GM21786 (cell line): ENCODE measurements at regions not wholly inside any gene's neighbourhood (a gene's known extent, or its start where the extent isn't known, plus 50 kb on each side); places are given as distances from the start of the nearest gene placed in this dataset.
"Not testable (repeated sequence)": the region's sequence is repeated elsewhere in the genome, so short reads cannot be mapped to it uniquely, and the experiment has no call there.

Source experiments
- ATAC-seq: cut with Tn5 transposase; IDR thresholded peaks from one replicate; pipeline ENCODE4 v1.9.1; 2021; ENCODE audit not compliant: unreplicated experiment

DNA sequence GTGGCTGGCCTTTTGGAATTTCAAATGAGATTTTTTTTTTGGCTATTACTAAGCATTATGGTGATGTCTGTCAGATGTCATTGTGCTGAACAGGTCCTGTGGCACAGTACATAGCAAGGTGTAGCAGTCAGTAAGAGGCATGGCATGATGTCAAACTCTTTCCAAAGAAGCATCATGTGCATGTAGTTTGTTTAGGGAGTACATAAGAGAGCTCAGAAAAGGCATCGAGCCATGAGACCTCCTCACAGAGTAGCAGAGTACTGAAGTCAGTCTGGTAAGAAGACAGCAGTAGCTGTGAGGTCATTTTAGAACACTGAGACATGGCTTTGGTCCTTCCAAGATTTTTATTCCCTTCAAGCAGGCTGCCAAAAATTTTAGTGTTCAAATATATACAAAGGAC lies 134.9 kb upstream of the SPRED1 start:
- no peak for ATAC-seq

DNA sequence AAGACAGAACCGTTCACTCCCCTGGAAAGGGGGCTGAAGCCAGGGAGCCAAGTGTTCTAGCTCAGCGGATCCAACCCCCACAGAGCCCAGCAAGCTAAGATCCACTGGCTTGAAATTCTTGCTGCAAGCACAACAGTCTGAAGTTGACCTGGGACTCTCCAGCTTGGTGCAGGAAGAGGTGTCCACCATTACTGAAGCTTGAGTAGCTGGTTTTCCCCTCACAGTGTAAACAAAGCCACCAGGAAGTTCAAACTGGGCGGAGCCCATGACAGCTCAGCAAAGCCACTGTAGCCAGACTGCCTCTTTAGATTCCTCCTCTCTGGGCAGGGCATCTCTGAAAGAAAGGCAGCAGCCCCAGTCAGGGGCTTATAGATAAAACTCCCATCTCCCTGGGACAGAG lies 132.8 kb upstream of the SPRED1 start:
- not testable (repeated sequence) for ATAC-seq

DNA sequence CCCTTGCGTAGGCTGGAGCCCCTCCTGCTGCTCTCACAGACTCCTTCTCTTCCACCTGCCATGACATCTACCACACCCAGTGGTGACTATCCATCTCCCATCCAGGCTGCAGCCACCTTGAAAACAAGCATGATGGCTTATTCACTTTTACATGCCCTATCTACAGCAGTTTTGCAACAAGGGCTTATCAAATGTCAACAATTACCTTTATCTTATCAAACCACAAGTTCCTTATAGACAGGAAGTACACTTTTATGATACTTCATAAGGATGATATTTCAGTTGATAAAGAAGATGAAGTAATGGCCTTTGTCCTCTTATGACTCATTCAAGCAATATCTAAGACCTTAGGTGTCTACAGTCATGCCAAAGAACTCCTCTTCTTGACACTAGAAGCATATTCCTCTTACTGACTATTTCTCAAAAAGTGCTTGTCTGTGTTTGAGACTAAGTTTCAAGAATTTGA lies 125.3 kb upstream of the SPRED1 start:
- ATAC-seq, result no peak

DNA sequence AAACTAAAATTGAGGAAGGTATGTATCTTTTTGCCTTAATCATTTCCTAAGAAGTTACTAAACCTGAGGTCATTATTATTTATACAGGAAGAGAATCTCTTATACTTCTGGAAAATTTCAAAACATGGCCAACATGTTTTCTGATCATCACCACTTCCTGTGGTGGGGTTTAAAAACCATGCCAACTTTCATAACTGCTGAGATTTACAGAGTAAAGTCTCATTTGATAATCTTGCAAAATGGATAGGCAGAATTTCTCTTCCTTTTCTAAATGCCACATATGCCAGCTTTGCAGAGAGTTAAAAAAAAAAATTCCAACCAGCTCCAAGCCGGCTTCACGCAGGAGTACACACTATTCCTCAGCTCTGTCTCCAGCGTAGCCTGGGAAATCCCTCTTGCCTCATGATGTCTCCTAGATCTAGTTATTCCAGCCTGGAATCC lies 124.3 kb upstream of the SPRED1 start:
- no peak for ATAC-seq

DNA sequence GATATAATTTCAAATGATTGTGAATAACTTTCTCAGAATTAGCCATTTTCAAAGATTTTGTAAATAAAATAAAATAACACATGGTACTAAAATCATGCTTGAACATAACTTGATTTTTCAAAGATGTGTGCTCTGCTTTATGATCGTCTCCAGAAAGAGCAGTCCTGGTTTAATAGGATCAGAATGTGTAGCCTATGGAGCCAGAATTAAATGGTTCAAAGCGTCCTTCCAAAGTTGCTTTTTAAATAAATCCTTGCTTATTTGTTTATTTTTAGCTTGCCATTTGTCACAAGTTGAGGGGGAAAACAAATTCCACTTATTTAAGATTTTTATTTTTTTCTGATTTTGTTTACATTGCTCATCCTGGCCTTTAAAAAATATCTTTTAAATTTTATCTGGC lies 123.7 kb upstream of the SPRED1 start:
- ATAC-seq, result no peak

DNA sequence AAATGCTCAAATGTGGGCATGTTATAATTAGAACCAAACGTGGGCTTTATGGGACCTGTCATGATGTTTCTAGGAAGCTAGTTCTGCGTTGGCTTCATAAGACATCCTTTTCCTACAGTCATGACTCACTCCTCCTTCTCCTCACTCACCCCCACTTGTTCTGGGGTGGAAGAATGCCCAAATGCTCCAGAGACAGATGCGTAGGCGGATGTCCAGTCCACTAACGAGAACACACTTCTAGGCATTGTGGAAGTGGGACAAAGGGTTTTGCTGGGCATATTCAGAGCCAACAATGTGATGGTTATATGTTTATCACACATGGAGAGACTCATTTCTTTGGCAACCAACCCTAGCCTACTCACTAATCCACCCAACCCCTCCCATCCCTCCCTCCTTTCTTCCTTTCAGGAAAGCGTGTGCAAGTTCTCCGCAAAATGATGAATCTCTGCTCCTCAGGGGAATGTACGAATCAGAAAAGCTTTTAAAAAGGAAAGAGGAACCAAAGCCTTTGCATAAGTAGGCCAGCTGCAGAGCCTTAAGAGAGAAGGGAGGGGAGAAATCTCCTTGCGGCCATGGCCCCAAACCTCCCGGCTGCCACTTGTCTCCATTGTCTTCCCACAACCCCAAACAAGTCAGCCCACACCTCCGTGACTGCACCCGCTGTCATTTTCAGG lies 123.0 kb upstream of the SPRED1 start:
- peak; percentile 61 for ATAC-seq

DNA sequence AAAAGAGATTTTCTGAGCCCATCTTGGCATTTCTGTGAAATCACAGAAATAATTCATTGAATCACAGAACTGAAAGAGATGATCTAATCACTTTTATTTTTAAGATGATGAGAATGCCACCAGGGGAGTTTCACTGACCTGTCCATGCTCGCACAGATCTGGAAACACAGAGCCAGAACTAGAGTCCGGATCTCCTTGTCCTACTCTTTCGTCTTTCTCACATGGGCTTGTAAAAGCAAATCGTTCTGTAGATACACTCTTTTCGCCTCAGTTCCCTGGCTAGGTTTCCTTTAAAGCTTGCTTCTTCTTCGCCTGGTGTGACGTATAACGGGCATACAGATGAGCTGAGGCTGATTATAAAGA lies 122.5 kb upstream of the SPRED1 start:
- peak; percentile 34 for ATAC-seq

DNA sequence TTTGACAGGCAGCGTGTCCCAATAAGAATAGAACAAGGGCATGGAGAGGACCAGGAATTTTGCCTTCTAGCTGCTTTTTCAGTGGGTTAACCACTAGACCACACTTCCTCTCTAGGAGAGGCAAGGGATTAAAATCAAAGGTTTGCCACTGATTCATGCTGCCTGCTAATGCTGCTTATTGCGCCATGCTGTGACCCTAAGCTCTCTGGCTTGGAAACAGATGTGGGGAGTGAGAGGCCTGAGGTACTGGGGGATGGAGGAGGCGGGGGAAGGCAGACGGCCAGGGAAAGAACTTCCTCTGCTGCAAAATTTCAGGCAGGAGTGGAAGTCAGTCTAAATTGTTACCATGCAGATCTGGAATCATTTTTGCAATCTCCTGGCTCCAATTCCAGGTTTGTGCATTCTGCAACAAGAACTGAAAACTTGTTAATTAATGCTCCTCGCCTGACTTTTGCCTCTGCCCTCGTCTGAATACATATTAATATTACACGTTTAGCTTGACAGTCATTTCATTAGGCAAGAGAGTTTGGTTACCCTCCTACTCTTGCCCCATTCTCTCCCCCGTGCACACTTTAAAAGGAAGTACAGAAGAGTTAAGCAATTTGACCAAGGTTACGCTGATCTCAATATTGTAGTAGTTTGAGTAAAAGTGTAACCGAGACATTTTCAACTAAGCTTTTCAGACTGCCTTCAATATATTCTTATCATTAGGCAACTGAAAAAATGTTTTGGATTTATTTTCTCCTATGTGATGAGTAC lies 121.7 kb upstream of the SPRED1 start:
- ATAC-seq, result peak; percentile 58

DNA sequence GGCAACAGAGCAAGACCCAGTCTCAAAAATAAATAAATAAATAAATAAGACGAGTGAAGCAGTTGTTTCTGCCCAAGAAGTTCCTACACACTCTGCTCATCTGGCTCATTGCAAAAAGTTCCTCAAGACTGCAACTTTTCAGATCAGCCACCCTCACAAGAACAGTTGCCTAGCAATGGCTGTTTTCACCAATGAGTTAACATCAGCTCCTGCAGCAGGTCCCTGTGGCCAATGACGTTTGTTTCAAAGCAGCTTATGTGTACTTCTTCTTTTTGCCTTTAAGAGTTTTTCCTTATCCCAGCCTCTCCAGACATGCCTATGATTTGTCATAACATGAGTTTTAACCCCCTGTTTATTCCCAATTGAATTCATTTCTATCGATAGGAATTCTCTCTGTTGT lies 118.4 kb upstream of the SPRED1 start:
- ATAC-seq, result no peak

DNA sequence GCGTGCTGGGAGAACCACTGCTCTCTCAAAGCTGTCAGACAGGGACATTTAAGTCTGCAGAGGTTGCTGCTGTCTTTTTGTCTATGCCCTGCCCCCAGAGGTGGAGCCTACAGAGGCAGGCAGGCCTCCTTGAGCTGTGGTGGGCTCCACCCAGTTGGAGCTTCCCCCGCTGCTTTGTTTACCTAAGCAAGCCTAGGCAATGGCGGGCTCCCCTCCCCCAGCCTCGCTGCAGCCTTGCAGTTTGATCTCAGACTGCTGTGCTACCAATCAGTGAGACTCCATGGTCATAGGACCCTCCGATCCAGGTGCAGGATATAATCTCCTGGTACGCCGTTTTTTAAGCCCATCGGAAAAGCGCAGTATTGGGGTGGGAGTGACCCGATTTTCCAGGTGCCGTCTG lies 110.4 kb upstream of the SPRED1 start:
- not testable (repeated sequence) for ATAC-seq

DNA sequence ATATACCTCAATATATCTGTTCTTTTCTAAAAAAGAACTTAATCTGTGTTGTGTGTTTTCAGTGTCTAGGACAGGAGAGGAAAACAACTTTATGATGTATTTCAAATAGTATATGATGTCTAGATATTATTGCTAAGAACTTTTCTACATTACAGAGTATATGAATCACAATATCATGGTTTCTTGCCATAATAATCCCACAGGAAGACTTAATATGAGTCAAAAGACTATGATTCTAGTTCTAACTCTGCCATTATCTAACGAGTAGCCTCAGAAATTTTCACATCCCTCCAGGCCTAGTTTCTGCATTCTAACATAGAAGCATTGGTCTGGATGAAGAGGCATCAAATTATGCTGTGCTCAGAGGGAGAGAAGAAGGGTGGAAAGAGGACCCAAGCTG lies 107.7 kb upstream of the SPRED1 start:
- no peak for ATAC-seq

DNA sequence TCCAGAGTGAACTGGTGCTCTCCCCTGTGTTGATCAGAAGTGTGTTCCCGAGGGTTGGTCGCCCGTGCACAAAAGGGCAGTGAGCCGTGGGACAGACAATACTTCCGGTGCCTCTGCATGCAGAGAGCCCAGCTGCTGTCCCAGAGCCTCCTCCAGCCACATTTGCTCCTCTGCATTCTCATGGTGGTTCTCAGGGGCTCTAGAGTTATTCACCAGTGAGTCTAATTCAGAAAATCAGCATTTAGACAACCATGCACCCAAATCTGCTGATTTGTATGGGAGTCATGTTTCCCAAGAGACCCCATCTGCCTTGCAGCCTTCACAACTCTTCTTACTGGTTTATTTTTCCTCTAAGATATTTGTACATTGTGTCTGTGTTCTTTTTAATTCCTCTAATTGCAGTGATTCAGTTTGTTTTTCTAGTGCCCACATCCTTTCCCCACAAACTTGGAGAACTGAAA lies 107.0 kb upstream of the SPRED1 start:
- no peak for ATAC-seq

DNA sequence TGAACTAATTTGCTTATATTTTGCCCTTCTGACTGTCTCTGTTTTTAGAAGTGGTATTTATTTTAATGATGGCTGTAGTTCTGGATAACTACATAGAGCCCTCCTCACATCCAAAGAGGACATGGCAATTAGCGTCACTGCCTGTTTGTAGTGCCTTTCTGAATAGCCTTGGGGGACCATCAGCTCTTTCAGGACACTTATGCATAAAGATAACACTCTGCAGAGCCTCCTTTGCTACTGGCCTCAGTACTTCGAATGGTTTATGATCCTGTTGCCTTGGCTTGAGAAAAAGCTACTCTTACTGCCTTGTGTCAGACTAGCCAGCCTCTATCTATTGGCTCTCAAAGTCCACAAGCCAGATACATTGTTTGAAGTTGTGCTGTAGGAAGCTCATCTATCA lies 105.4 kb upstream of the SPRED1 start:
- ATAC-seq, result no peak

DNA sequence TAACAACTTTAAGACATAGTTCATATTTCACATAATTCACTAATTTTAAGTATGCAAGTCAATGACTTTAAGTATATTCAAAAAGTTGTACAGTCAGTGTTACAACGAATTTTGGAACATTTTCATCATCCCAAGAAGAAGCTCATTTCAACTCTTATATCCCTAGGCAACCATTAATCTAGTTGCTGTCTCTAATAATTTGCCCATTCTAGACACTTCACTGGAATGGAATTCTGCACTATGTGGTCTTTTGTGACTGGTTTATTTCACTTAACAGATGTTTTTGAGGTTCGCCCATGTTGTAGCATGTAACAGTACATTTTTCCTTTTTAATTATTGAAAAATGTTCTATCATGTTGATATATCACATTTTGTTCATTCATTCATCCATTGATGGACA lies 104.2 kb upstream of the SPRED1 start:
- ATAC-seq, result no peak

DNA sequence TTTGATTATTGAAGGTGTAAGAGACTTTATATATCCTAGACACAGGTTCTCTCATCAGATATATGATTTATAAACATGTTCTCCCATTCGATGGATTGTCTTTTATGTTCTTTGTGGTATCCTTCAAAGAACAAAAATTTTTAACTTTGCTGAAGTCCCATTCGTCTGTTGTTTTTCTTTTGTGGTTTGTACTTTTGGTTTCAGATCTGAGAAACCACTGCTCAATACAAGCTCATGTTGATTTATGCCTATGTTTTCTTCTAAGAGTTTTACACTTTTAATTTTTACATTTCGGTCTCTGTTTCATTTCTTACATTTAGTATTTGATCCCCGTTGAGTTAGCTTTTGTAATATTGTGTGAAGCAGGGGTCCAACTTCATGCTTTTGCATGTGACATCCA lies 103.3 kb upstream of the SPRED1 start:
- ATAC-seq, result no peak

DNA sequence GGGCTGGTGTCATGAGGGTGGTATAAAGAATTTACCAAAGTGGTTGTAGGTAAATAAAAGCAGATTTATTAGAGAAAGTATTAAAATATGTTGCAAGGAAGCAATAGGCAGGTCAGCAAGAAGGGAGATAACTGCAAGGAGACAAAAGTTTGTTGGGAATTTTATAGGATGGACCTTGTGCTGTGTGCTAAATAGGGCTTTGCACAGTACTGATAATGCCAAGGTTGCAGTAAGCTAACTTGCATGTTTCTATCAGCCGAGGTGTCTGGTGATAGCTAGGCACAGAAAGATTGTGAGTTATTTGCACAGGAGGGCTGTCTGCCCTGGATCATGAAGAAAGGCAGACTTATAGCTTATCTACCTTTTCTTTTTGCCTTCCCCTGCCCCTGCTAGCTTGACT lies 102.5 kb upstream of the SPRED1 start:
- ATAC-seq, result no peak

DNA sequence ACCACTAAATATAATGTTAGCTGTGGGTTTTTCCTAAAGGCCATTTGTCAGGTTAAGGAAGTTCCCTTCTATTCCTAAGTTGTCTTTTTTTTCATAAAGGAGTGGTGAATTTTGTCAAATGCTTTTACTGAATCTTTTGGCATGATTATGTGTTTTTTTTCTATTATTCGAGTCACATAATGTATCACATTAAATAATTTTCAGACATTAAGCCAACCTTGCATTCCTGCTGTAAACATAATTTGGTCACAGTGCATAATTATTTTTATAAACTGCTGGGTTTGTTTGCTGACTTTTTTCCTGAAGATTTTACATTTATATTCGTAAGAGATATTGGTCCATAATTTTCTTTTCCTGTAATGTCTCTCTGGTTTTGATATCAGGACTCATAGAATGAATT lies 101.8 kb upstream of the SPRED1 start:
- ATAC-seq, result no peak

DNA sequence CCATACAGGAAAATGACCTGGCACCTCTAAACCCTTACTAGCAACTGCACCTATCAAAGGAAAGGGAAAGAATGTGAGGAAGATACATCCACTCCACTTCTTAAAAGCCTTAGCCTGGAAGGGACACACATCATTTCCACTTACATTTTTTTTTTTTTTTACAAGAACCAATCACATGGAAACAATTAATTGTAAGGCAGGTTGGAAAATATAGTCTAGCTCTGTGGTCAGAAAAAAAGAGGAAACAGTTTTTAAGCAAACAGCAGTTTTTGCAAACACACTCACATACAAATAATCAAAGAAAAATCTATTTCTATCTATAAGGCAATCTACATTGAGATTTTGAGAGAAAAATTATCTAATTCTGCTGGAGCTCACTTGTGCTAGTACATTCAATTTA lies 98.9 kb upstream of the SPRED1 start:
- no peak for ATAC-seq

DNA sequence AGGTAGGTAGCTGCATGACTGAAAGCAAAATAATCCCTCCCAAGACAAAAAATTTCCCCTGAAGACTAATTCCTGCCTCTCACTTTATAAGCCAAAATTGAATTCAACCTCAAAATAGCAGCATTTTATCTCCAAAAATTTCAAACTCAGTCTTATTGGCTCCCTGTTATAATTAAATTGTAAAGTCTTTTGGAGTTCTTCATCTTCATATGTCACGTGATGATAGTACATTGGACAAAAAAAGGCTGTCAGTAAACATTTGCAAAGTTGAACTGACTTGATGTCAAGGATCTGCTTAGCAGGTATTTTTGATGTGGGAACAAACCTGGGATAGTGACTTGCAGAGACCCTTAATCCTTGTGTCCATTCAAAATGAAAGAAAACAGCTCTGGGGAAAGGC lies 98.4 kb upstream of the SPRED1 start:
- ATAC-seq, result no peak

DNA sequence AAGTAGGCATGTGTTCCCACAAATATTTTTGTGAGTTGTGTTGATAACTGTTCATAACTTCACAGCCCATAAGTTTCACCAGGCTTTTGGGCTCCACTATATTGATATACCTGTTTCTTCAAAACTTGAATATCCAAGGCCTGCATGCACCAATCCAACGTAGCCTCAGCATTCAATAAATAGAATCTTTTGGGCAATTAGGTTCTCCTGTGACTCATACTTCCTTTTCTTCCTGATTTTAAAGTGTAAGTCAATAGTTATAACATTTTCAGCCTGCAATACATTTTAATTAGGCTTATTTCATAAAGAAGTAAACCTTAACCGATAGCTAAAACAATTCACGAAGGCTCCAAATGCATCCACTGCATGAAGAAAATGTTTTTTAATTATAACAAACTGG lies 97.8 kb upstream of the SPRED1 start:
- no peak for ATAC-seq

DNA sequence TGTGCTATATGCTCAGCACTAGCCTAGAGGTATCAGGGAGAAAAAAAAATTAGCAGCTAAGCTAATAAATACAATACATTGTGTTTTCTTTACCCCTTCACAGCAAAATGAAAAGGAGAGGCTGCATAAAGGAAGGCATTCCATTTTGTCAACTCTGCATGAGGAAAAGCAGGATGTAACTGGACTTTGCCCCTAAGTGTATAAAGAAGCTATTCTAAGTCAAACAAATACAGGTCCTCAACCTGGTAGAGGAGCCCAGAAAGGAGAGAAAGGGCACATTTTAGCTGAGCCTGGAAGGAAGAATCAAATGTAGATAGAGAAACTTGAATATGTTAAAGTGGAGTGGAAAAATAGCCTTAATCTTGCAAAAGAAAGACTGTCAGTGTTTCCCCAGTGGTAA lies 89.0 kb upstream of the SPRED1 start:
- no peak for ATAC-seq

DNA sequence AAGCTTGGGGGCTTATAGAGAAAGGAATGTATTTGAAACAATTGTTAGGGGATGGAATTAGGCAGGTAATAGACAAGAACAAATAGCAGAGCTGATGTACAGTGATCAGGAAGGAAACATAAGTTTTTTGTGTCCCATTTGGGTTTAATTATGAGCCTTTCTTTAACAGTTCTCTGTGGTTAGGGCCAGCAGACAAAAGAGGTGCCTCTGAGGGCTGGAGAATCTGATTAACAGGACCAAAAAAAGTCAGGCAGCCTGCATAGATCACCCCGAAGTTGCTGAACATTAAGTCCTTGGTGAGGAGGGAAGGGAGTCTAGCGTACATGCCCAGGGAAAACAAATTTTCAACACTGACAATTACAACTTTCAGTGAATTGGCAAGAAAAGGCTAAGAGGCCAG lies 88.6 kb upstream of the SPRED1 start:
- ATAC-seq, result no peak

DNA sequence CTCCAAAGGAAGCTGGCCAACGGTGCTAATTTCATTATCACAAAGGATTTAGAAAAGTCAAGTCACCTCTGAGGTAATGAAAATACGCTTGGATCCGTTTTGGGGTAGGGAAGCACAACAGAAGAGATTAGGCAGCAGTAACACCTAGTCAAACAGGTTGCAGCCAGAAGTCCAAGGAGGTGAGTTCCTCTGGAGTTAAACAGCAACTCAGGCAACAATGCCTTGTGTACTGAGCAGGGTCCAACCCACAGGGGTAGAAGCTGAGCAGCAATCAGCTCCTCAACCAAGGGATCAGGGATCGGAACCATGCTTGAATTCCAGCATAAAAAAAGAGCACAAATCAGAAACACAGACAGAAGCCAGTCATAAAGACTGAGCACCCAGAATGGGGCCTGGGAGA lies 88.1 kb upstream of the SPRED1 start:
- ATAC-seq, result no peak
